HG03460 (cell line): ENCODE measurements at regions not wholly inside any gene's neighbourhood (a gene's known extent, or its start where the extent isn't known, plus 50 kb on each side); places are given as distances from the start of the nearest gene placed in this dataset.
"Not testable (repeated sequence)": the region's sequence is repeated elsewhere in the genome, so short reads cannot be mapped to it uniquely, and the experiment has no call there.

Source experiments
- ATAC-seq: cut with Tn5 transposase; IDR thresholded peaks from one replicate; pipeline ENCODE4 v1.9.1; 2021; ENCODE audit not compliant: unreplicated experiment

DNA sequence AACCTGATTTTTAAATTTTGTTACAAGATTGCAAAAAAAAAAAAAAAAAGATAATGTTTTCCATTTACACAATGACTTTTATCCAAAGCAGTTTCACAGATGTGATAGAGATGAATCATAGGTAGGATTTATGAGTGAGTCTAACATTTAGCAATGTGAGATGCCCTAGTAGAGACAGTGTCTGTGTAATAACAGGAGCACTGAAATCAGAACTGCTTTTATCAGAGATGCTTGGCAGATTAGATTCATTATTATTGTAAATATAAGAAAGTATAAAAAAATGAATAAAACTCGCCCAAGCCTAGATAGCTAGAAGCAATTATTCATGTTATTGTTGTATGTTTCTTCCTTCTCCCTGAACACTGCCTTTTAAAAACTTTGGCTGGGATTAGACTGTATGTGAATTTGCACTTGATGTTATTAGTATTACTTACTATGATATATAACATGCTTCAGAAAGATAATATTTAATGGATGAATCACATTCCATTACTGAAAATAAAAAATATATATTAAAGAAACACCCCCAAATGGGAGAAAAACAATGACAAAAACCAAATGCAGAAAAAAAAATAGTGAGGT lies 567.3 kb upstream of the KLF4 start:
- ATAC-seq, result no peak

DNA sequence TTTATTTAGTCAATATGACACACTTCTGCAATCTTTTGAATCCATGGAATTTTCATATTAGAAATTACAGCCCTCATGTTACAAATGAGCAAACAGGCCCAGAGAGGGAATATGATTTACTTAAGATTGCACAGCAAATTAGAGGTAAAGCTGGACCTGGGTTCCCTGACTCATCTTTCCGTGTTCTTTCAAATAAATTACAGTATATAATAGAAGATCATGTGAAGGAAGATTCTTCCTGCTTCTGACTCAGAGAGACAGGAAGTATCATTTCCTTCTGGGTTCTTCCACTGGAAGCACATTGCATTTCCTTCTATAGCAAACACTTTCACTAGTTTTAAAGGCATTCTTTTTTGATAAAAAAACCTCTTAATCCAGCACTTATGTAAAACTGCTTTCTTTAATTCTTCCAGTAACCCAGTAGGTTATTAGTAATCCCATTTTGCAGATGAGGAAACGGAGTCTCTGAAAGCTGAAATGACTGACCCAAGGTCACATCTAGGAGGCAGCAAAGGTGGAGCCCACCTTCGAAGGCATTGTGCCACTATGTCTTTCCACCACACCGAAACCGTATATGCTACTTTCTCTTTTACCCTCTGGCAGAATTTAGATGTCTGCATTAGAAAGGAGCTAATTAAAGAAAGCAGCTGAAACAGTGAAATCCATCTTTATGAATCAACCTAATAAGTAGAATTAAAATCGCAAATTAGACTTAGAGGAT lies 566.7 kb upstream of the KLF4 start:
- ATAC-seq, result no peak

DNA sequence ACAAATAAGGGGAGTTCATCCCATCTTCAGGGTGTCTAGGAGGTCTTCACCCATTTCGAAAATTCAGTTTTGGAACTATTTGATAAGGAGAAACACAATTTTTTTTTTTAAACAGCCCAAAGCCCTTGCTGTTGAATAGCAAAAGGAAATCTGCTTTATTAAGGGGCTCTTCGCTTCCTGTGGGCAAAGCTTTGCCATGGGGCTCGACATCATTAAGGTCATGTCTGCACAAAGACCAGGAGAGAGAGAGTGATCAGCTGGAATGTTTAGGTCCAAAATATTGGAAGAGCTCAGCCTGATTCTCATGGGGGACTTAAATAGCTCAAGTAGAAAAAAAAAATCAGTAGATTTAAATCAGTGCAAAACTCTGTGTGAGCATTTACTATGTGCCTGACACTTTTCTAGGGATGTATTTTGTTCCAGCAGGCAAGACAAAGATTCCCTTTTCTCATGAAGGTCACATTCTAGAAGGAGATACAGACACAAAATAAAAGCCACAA lies 564.6 kb upstream of the KLF4 start:
- ATAC-seq, result no peak

DNA sequence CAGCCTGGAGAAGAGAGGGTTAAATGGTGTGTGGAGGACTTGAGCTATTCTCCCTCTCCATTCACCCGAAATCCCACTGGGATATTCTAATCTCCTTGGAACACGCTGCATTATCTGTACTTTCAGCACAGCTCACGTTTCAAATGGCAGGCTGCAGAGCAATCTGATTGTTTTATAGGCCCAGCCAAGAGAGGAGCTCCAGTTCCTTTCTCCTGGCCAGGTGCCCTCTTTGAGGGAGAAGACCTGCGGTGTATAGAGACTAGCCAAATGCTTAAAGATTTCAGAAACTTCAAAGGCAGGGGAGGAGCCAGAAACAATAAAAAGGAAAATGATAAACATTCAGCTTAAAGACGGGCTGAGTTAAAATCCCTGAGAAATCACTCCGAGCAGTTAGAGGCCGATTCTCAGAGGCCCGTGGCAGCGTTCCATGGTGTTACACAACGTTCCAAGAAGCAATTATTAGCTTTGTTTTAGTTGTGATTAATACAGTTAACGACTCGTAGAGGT lies 564.0 kb upstream of the KLF4 start:
- no peak for ATAC-seq

DNA sequence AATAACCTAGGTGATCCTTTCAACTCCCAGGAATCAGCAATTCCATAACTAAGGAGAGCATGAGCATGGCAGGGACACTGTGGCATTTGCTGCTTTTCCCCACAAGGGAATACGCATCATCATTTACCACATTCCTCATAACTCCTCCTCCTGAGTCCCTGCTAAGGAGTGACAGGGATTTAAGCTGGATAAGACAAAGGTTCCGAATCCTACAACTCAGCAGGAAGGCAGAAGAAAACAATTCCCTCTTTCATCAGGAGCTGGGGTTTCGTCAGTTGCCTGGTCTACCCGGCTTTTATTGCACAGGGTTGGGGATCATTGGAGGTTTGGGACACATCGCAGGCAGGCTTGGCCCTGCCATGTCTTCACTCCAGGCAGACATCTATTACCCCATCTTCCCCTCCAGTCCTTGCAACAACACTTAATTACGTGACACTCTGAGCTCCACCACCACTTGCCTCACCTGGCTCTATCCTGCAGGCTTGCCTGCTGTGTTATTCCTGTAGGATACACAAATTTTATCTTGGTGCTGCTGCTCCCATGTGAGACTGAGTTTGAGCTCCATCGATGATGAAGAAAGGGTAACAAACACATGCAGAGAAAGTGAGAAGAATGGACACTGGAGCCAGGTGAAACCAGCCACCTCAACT lies 563.0 kb upstream of the KLF4 start:
- ATAC-seq, result no peak

DNA sequence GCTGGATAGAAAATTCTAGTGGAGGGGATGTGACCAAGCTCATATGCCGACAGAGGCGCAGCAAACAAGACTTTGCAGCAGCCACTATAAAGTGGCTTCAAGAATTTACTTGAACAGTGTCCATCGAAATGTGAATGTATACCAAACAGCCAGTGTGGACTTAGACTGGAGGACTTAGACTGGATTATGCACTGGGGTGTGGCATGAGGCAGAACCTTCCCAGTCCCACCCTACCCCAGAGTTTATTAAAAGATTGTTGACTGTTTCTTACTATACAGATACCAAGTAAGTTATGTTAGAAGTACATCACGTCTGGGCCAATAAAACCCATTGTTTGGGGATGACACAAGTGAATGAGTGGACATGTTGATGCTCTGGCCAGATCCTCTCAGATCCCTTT lies 561.3 kb upstream of the KLF4 start:
- ATAC-seq, result no peak

DNA sequence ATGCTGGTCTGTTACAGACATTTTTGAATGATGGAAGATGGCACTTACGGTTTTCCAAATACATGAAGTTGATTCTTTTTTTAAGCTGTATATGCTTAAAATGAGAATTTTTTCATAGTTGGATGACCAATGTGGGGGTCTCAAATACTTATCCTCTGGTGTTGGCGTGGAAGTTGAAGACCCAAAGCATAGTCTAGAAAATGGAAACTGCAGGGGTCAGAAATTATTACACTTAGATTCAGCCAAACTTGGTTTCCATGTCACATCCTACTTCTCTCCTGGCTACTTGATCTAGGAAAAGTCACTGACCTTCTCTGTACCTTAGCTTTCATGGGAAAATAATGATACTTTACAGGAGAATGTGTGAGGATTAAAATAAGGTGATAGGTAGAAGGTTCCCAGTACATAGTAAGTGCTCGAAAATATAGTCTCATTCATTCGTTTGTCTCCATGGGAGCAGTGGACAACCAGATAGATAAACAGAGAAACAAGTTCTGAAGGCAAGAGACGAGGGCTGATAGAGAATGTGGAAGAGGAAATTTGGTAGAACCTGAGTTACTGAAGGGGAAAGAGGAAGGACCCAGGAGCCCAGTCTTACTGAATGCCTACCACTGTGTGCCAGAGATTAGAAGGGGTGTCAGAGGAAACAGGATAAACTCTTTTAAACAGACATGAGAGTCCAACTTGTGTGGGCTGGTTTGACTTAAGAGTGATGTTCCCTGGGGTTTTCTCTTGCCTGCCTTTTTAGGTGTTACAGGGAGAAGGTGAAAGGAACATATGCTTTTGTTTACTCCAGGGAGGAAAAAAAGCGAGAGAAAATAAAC lies 560.3 kb upstream of the KLF4 start:
- no peak for ATAC-seq

DNA sequence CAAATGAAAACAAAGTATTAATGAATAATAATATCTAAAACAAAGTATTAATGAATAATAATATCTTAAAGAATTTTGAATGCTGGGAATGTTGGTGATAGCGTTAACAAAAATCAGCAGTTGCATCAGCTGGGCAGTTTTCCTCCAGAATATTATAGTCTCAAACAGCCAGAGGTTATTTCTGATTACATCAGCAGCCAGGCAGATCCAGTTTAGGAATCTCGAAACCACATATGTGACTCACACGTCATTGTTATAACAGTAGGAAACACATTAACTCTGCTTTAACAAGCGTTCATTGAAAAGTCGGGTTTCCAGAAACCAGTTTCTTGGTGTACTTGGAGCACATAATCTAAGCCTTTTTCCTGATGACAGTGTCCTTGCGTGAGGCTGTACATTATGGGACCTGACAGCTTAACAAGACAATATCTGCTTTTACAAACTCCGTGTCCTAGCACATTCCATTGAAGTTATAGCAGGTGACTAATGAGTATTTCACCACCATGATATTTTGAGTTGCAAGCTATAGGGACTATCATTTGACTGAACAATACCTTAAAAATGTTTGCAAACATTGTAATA lies 559.5 kb upstream of the KLF4 start:
- ATAC-seq, result no peak

DNA sequence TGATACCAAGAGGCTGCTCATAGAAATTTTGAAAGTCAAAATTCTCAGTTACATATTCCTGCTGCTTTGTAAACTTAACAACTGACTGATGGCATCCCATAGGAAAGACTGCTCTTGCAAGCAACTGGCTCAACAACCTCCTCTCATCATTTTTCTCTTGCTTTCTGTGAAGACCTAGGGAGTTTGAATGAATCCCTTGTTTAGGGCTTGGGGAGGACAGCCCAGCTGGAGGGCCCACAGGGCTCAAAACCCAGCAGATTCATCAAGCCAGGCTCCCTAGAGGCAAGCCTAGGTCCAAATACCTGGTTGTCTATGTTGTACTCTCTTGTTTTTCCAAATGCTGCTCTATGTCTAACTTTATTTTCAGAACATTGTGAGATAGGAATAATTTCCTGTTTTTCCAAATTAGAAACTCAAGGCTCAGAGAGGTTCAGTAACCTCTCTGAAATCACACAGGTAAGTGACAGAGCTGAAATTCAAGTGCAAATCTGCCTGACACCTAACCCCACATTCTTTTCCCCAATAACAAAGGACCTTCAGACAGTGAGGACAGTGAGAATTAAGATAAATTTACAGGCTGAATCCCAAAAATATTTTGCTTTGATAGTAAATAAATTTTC lies 558.9 kb upstream of the KLF4 start:
- no peak for ATAC-seq

DNA sequence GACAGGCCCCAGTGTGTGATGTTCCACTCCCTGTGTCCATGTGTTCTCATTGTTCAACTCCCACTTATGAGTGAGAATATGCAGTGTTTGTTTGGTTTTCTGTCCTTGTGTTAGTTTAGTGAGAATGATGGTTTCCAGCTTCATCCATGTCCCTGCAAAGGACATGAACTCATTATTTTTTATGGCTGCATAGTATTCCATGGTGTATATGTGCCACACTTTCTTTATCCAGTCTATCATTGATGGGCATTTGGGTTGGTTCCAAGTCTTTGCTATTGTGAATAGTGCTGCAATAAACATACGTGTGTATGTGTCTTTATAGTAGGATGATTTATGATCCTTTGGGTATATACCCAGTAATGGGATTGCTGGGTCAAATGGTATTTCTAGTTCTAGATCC lies 558.2 kb upstream of the KLF4 start:
- not testable (repeated sequence) for ATAC-seq

DNA sequence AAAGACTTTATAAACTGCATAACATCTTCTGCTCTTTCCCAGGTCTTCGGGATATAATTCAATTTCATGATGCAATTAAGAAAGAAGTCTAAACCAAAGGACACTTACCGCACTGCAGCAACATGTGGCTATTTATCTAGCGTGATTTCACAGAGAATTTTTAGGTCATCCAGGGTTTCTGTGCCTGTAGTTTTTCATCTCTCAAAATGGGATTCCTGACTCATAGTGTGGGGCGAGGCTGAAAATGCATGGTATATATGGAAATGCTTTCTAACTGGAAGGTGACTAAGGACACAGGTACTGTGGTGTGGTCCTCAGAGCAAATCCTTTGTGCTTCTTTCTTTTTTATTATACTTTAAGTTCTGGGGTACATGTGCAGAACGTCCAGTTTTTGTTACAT lies 557.7 kb upstream of the KLF4 start:
- ATAC-seq, result no peak

DNA sequence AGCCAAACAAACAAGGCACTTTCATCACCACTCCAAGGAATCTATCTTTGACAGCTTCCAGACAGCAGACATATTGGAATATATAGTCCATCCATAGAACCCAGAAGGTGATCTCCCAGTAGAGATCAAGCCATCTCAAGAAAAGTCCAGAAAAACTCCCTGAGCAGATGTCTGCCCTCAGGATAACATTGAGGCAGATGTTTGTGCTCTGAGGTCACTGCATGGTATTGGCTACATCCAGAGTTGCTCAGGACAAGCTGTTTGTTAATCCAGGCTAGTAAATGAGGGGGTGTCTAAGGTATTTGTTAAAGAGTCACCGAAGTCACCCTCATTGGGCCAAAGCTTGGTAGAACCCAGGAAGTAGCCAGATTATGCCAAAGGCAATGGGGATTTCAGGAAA lies 556.3 kb upstream of the KLF4 start:
- ATAC-seq, result no peak

DNA sequence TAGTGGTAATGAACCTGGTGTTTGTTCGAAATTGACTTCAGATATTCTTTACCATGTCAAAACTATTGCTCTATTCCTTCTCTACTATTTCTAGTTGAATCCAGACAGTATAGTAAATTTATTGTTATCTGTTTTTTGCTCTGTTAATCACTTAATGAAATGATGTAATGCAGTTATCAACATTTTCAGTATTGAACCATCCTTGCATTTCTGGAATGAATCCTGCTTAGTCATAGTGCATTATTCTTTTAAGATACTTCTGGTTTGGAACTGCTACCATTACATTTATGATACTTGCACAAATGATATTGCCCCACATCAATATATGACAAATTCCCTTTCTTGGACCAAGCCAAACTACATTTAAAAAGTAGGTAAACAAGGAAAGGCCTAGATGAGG lies 554.0 kb upstream of the KLF4 start:
- no peak for ATAC-seq

DNA sequence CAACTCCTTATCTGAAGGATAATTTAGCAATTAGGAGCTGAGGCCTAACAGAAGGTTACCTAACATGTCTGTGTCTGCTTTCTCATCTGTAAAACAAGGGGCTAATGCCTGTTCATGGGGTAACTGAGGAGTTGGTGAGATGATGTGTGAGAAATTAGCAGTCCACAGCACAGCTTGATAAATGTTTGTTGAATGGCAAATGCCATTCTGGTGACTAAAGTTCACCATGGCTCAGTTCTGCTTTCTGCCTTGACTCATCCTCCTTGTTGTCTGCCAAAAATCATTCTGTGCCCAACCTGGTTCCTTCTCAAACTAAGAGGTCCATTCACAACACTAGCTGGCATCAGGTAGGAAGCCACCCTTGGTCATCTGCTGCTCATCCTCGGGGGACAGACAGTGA lies 552.0 kb upstream of the KLF4 start:
- ATAC-seq, result no peak

DNA sequence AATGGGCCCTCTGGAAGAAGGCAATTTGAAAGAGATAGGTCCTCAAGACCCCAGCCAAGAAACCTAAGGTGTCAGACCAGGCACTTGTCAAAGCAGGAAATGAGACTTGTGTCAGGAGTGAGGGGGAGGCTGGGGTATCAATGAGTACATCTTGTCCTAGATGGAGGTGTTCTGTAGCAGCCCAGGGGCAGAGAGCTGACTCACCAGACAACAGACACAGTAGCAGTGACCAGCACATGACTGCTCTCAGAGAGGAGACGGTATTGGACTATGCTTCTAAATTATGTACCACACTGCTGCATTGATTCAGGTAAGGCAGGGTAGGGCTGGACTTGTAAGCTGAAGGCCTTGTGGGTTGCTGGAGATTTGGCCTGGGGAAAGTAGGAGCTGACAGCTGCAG lies 551.2 kb upstream of the KLF4 start:
- ATAC-seq, result no peak

DNA sequence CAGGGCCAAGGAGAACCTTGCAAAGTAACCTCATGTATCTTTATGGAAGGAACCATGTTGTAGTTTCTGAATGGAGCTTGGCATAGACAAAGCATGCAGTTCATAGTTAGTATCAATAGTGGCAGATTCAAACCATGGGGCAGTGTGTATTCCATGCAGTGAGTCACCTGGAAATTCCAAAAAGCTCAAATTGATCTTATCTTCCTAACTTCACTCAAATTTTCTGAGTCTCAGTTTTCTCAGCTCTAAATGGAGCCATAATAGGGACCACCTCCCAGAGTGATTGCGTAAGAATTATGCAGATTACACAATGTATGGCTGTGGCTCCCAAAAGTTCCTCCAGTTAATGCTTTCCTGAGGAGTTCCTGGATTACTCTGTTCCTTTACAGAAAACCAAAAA lies 549.9 kb upstream of the KLF4 start:
- no peak for ATAC-seq

DNA sequence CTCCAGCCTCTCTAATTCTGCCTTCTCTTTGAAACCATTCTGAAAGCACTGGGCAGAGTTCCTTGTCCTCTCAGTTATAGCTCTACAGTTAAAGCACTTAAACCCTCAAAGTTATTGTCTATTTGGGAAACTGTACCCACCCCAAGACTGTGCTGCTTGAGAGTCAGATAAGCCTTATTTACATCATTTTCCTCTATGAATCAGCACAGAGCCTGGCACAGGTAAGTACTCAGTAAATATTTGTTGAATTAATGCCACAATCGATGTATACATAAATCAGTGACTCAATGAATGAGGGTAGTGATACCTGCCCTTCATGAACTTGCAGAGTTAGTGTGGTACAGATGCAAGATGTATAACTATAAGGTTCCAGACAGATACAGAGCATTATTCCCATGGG lies 549.4 kb upstream of the KLF4 start:
- ATAC-seq, result no peak

DNA sequence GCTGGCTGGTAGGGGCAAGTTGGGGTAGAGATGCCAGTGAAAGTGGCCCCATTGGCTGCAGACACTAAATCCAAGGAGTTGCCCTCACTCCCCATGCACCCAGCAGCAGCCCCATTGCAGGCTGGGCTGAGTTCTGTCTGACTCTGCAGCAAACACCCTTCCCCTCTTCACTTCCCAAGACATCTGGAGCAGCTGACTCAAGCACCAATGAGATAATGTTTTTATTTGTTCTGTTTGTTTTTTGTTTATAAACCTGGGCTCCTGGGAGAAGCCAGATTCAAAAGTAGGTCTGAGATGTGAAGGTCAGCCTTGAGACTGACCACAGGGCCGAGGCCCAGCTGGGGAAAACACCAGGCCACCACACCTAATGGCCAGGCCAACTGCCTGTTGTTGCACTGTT lies 545.9 kb upstream of the KLF4 start:
- no peak for ATAC-seq

DNA sequence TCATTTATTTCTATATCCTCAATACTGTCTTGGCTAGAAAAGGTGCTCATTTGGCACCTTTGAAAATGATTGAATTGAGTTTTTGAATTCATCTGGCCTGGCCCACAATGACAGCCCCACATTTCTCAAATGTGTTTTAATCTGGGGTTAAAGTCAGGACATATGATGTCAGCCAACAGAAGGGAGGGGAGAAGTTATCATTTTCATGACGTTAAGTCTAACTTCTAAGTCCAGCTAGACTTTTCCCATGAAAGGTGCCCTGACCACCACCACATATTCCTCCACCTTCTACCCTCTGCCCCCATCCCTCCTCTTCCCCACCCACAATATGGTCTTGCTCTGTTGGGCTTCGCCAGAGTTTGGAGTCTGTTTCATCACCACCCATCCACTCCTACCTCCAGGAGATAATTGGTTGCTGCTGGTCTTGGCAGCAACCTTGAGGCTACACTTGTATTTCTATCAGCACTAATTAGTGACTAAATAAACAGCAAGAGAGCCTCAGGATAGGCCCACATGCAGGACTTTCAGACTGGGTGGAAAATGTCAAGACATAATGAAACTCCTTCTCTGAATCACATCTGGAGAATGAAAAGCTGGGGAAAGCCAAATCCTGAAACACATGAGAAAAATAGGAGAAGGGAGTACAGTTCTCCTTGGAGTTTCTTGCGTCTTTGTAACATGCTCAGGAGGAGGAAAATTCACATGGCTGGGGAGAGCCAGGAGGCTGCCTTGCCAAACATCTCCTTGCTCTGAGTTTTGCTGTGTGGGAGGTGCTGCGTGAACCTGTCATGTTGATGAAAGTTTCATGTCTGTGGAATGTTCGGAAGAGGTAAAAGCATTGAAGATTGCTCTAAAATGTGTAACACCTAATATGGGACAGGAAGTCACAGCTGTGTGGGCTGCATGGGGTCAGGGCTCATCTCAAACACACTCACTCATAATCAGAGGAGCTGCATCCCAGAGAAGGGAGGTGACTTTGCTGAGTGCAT lies 544.7 kb upstream of the KLF4 start:
- ATAC-seq, result no peak
